Right ventricle myocardium inferior (tissue), 1 donor: ENCODE measurements at regions not wholly inside any gene's neighbourhood (a gene's known extent, or its start where the extent isn't known, plus 50 kb on each side); places are given as distances from the start of the nearest gene placed in this dataset.
A peak's percentile ranks its signal among the peaks of the same experiment; 100 is the strongest.

Experiments used
- ATAC-seq: fragments of 200-7000 bp; cut with Tn5 transposase; one replicate; pipeline ENCODE4 v1.9.1; 2020; ENCODE audit warnings: mild to moderate bottlenecking, moderate library complexity
- DNase-seq: peaks from one replicate; pipeline ENCODE4 v3.0.0; 2021; ENCODE audit errors: missing footprints
- intact Hi-C: fragments of 100-400 bp; cut with DNase I; formaldehyde crosslinking; loops from one replicate; pipeline ENCODE4 v1.11.0; 2022
- donor health status: DM: no; HTN: yes; CAD: no; lungs with severe emphysema.

DNA sequence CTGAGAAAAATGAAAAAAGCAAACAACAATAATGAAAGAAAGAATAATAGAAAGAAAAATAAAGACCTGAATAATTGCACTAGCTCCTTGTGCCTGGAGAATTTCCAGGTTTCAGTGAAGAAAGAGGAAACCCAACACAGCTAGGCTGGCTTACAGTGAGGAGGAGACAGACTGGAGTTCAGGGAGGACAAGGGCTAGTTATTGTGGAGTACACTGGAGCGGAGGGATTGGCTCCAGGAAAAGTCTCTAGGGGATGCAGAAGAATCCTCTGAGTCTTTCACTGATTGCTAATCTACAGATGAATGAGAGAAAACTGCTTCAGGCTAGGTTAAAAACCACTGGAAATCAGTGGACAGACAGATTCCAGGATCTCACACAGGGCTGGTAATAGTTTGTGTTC lies 163.6 kb upstream of the RBMS1 start:
- no peak for DNase-seq
- intact Hi-C loops = no loop called here
- no peak for ATAC-seq

DNA sequence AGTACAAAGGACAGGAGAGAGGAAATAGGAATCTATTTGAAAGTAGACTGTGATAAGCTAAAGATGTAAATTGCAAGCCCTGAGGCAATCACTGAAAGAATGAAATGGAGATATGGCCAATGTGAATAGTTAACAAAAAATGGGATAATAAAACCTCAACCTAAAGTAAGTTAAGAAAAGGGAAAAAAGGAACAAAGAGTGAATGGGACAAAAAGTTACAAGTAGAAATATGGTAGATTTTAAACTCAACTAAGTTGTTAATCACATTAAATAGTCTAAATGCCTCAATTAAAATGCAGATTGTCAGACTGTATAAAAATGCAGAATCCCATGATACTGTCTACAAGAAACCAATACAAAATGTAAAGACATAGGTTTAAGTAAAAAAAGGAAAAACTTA lies 165.2 kb upstream of the RBMS1 start:
- DNase-seq (no peak), ATAC-seq (no peak)
- intact Hi-C loops = no loop called here

DNA sequence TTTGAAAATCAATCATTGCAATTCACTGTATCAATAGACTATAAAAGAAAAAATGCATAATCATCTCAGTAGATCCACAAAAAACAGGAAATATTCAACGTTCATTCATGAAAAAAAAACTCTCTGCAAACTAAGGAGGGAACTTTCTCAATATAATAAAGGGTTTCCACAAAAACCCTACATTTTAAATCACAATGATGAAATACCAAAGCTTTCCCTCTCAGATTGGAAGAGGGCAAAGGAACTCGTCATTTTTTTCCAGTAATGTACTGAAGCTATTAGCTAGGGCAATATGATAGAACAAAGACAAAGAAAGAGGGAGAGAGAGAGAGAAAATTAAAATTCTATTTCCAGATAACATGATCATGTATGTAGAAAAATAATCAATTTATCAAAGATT lies 167.1 kb upstream of the RBMS1 start:
- intact Hi-C loops = loop anchor here (10.0 kb wide), 2 partner anchors 214 to 314 kb away; no protein-coding TSS in a partner anchor
- DNase-seq (no peak), ATAC-seq (no peak)

DNA sequence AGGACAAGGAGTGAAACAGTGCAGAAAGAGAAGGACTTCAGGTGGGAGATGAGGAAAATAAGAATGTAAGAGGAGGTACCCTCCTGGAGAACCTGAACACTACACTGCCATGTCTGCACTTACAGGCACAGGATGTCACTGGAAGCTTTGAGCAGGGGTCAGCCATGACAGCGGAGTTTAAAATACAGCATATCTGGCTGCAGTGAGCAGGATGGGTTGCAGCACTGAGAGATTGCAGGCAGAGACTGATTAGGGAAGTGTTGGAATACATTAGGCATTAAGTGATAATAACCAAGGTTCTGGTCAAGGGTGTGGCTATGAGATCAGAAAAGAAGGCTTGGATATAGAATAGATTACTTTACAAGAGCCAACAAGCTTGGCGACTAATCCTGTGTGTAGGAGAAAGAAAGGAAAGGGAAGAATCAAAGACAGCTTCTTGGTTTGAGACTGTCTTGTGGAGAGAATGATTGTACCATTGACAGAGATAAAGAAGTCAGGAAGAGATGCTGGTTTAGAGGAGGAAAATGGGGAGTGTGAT lies 171.1 kb upstream of the RBMS1 start:
- intact Hi-C loops = loop anchor here (10.0 kb wide), 2 partner anchors 210 to 310 kb away; no protein-coding TSS in a partner anchor
- ATAC-seq = no peak

DNA sequence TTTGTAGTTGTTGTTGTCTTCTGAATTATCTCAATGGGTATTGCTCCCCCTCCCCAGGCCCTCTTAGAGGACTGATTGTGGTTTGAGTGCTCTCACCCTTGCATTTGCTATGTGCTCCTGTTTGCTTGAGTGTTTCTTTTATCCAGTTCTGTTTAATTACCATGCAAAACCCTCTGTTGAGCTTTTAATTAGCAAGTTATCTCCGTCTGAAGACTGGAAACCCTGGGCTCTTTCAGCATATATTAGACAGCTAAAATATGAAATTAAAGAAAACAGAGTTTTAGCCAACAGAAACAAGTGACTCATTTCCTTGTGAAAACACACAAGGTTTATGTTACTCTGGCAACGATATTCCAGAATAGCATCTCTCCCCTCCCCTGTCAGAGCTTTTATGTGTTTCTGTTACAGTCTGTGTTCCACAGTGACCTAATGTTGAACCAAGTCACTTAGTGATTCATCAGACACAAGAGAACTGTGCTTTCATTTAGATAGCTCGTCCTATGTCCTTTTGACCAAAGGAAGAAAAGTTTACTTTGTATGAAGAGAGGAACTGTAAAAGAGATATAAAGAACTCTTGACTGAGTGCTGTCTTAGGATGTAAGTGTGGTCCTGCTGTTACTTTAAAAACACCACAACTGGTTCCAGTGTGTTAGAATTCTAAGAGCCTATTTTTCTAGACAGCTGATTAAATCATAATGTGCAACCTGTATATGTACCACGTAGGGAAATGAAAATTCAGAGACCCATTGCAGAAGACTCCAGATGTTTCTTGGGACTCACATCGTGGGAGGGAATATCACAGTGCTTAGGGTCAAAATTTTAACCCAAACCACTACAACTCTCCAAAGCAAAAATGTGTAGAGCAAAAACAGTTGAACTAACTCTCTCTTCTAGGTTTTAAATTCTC lies 172.8 kb upstream of the RBMS1 start:
- DNase-seq = no peak
- intact Hi-C loops = loop anchor here (10.0 kb wide), 2 partner anchors 208 to 308 kb away; no protein-coding TSS in a partner anchor
- peak; percentile 98 for ATAC-seq

More for the DNA sequence above, 171.1 kb upstream of the RBMS1 start:
- DNase-seq = no peak

DNA sequence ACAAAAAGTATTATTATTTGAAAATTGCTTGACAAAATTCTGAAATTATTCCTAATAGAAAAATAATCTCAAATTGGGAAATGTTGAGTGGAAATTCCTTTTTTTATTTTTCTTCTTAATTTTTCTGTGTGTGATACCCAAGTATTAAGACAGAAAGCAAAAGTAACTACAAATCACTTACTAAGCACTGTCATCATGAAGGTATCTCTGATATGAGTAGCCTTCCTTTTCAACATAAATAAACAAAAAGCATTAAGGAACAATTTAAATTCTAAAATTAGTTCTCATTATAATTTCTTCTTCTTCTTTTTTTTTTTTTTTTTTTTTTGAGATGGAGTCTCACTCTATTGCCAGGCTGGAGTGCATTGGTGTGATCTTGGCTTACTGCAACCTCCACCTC lies 174.2 kb upstream of the RBMS1 start:
- no peak for DNase-seq
- intact Hi-C loops = loop anchor here (10.0 kb wide), 2 partner anchors 207 to 307 kb away; no protein-coding TSS in a partner anchor
- no peak for ATAC-seq

DNA sequence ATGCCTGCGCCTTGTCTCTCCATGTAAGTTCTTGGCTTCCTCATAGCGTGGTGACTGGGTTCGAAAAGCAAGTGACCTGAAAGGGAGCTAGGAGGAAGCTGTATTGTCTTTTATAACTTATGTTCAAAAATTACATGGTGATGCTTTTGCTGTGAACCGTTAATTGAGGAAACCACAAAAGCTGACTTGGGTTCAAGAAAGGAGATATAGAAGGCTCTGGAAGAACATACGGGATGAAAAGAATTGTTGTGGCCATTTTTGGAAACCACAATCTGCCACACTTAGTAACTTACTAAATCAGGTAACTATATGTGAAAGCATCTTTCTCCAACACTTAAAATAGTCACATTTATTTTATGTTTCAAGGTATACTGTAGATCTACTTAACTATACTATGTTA lies 177.0 kb upstream of the RBMS1 start:
- intact Hi-C loops = no loop called here
- DNase-seq = no peak
- ATAC-seq = no peak

DNA sequence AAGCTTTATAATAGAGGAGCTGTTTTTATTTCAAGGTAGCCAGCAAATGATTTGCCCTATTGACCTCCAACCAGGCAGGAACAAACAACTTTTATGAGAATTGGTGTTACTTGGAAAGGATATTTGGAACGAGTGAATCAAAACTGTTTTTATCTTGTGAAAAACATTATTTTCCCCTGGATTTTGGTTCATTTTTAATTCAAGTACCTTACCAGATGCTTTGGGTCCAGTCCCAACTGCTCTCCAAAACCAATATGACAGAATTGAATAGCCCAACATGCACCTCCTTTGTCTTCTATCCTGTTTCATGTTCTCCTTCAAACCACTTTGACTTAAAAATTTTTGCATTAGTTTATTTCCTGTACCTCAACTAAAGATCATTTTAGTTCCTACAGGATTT lies 178.6 kb upstream of the RBMS1 start:
- intact Hi-C loops = no loop called here
- ATAC-seq (no peak), DNase-seq (no peak)

DNA sequence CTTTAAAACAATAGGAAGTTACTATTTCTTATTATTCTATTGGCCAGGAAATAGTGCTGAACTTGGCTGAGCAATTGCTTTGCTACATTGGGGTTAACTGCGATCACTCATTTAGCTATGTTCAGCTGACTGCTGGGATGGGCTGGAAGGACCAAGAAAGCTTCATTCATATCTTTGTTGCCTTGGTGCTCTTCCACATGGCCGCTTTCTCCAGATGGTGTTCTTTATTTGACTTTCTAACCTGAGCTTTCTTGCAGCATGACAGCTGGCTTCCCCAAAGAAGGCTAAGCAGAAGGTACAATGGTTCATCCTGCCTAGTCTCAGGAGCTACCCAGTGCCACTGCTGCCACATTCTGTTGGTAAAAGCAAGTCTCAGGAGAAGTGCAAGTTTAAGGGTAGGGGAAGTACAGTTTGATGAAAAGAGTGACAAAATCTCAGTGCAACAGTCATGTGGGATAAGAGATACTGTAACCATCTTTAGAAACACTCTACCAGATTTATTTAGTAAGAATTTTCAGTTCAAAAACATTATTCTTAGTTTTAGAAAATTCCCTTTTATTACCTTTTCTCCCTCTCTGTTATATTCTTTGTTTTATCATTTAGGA lies 180.6 kb upstream of the RBMS1 start:
- intact Hi-C loops = no loop called here
- DNase-seq (no peak), ATAC-seq (no peak)

DNA sequence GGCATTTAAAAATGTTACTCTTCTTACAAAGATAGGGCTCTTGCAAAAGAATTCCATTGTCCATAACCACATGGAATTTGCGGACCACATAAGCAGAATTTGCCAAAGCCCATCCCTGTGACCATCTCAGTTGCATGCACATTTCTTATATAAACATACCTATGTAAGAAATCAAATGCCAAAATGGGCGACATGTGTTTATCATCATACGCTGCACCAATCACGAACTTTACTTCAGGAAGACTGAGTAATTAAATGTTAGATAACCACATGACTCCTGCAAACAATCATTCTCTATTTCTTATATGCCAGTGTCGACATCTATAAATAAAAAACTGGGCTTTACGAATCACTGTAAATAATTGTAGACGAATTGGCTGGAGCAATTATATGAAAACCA lies 186.1 kb upstream of the RBMS1 start:
- no peak for ATAC-seq
- no peak for DNase-seq
- intact Hi-C loops = no loop called here

DNA sequence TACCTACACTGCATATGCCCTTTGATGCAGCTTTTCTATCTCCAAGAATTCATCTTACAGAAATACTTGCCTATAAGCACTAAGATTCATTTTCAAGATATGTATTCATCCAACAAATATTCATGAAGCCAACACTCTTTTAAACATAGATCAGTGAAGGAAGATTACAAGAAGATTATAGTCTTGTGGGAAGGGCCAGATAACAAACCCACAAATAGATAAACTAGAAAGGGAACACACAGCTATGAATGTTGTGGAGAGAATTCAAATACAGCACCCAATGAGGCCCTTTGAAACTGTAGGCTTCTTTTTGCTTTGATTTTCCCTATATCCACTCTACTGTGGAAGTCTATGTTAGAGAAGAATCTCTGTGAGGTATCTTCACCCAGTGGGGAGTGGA lies 186.7 kb upstream of the RBMS1 start:
- intact Hi-C loops = no loop called here
- ATAC-seq = no peak
- no peak for DNase-seq

DNA sequence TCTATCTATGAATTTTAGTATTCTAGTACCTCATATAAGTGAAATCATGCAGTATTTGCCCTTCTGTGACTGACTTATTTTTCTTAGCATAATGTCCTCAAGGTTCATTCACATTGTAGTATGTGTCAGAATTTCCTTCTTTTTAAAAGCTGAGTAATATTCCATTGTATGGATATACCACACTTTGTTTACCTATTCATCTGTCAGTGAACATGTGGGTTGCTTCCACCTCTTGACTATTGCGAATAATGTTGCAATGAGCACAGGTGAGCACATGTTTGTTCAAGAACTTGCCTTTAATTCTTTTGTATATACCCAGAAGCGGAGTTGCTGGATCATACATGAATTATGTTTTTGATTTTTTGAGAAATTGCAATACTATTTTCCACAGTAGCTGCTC lies 187.4 kb upstream of the RBMS1 start:
- DNase-seq = no peak
- no peak for ATAC-seq
- intact Hi-C loops = no loop called here

DNA sequence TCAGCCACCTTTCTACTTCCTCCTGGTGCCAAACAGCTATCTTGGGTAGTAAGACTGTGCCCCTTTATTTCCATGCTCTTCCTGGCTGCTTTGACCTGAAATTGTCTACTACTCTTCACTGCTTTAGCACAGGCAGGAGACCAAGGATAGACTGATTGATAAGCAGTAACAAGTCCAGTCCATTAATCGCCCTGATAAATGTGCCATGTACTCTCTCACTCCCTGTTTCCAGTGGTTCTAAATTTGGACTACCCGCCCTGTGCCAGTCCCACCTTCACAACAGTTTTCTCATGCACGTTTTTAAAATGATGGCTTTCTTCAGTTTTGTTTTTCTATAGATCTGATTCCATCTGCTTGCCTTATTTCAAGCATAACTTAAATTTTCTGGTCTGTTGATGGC lies 189.6 kb upstream of the RBMS1 start:
- ATAC-seq (no peak), DNase-seq (no peak)
- intact Hi-C loops = no loop called here

DNA sequence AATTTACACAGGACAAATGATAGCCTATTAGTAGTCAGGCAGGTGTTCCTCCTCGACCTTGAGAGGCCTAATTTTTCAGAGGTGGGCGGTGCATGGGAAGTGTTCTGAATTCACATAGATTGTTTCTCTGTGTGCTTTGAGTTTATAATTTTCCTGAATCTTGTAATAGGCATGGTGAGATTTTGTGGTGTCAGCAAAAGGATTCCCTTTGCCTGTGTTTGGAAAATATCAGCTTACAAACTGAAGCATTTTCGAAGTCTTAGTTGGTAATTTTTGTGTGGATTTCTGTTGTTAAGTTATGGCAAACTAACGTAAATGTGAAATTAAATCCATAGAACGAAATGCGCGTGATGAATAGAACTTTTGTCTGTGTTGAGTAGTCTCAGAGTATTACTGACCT lies 194.0 kb upstream of the RBMS1 start:
- no peak for DNase-seq
- no peak for ATAC-seq
- intact Hi-C loops = no loop called here

DNA sequence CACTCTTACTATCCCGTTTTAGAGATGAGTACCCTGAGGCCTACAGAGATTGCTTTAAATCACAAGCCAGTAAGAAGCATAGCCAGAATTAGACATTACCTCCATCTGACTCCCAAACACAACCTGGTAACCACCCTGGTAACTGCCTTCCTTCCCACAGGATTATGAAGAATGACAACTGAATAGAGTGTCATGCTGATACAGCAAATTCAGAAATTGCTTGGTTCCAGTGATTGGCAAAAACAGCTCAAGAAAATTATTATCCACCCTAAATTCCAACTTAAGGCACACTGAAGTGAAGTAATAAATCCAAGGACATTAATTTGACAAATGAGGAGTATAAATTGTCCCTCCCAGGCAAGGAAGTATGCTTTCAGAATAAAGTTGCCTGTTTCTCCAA lies 195.8 kb upstream of the RBMS1 start:
- ATAC-seq (no peak), DNase-seq (no peak)
- intact Hi-C loops = no loop called here

DNA sequence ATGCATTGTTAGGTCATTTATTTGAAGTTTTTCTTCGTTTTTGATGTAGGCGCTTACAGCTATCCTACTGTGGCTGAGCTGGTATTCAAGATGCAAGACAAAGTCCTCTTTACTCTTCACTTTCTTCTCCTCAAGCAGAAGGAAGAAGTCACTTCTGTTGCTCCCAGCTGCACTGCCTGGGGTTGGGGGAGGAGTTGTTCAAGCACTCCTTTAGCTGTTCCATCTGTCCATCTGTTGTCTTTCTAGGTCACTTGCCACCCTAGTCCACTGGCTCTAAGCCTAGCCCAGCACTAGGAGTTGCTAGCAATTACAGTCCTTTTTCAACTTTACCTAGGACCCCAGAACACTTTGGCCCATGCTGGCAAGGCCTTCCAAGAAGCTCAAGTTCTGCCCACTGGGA lies 200.6 kb upstream of the RBMS1 start:
- no peak for ATAC-seq
- no peak for DNase-seq
- intact Hi-C loops = no loop called here

DNA sequence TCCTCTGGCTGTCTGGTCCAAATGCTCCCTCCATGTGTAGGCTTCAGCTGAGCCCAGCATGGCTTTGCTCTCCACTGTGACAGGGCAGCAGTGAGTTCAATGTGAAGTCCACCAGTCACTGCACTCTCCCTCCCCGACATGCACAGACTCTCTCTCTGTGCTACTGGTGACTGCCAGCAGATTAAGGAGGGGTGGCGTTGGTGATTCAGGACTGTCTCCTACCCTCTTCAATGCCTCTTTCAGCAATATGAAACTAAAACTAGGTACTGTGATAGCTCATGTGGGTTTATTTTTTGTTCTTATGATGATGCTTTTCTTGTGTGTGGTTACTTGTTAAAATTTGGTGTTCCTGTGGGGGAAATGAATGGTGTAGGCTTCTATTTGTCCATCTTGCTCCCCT lies 201.0 kb upstream of the RBMS1 start:
- no peak for DNase-seq
- intact Hi-C loops = no loop called here
- no peak for ATAC-seq

DNA sequence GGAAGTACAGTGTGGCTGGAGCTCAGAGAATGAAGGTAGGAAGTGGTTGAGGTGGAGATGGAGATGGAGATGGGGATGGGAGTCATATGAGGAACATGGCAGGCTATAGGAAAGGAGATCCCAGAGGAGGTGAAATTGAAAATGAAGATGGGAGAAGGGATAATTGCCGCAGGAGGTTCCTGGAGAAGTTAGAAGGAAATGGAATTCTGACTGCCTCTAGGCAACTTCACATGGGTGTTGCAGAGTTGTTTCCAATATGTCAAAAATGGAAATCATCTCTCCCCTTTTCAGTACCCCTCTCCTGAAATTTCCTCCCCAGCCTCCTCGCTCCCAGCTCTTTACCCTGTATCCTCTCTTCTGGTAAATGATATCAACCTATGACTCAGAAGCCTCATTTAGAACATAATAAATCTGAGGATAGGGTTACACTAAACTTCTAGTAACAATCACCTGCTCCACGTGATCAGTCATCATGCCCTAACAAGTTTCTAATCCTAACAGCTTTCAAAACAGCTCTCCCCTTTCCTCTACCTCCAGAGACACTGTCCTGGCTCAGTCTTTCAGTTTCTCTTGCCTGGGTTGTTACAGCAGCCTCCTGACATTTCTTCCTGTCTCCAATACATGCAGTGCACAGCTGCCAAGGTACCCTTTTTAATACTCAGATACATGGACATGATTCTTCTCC lies 201.9 kb upstream of the RBMS1 start:
- intact Hi-C loops = no loop called here
- DNase-seq = no peak
- ATAC-seq = no peak

DNA sequence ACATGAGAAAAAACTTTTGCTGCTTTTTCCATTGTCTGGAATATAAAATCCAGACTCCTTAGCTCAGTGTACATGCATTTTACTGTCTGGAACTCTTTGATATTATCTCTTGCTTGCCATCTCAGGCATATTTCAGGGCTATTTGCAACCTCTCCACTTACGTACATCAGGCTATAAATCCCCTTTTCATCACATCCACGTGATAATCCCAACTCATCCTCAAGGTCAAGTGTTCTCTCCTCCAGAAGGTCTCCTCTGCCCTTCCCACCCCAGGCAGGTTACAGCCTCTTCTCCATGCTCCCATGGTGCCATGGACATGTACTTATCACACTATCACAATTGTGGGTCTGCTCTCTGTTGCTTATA lies 202.5 kb upstream of the RBMS1 start:
- intact Hi-C loops = no loop called here
- ATAC-seq (no peak), DNase-seq (no peak)

DNA sequence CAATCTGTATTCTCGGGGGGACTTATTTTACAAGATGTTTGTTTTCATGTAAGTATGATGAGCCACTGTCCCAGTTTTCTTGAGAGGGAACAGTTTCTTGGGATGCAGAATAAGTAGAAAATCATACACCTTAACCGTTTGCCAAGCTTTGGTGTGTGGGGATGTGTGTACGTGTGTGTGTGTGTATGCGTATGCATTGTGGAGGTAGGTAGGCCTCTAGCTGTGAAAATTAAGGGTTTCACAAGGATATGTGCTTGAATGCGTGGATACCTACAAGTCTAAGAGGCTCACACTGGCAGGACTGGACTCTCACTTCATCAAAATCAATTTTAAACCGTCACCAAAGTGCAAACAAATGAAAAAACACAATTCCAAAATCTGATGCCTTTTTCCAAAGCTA lies 204.2 kb upstream of the RBMS1 start:
- intact Hi-C loops = no loop called here
- DNase-seq = no peak
- no peak for ATAC-seq
